ENCODE measurements at regions not wholly inside any gene's neighbourhood (a gene's known extent, or its start where the extent isn't known, plus 50 kb on each side); places are given as distances from the start of the nearest gene placed in this dataset.
"Not testable (repeated sequence)": the region's sequence is repeated elsewhere in the genome, so short reads cannot be mapped to it uniquely, and the experiment has no call there.

DNA sequence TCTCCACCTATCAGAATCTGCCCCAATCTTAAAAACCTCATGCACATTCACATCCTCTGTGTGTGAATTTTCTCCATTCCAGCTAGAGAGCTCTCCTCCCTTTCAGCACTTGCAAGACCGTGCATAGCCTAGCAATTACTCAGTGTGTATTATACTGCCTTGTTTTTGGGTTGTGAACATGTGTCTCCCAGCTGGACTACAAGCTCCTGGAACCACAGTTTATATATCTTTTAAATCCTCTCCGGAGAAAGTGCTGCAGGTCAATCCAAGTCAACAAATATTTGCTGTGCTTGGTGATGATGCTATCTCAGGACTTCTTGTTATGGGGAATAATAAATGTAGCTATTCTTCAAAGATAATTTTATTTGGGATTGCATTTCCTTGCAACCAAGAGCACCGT, 58.2 kb upstream of the MEX3C start:
- Histone ChIP-seq H3K27me3 (no peaks in the 10 kb centered on the region), H3K9me3 (no peaks in the 10 kb centered on the region), H3K4me1 (no peaks in the 10 kb centered on the region), H3K4me3 (no peak overlapping the region), H3K36me3 (no peaks in the 10 kb centered on the region), H3K27ac (no peak overlapping the region)
- intact Hi-C loops (cut with DNase I) = no loop called here
- TF ChIP-seq POLR2AphosphoS5 (IDR thresholded peaks at IDR 0.05; ENCODE audit: insufficient read depth in 1 of 2, low read depth in 1 of 2) (no peak), POLR2A (IDR thresholded peaks at IDR 0.05) (no peak)
- TF ChIP-seq, protein P1, sequence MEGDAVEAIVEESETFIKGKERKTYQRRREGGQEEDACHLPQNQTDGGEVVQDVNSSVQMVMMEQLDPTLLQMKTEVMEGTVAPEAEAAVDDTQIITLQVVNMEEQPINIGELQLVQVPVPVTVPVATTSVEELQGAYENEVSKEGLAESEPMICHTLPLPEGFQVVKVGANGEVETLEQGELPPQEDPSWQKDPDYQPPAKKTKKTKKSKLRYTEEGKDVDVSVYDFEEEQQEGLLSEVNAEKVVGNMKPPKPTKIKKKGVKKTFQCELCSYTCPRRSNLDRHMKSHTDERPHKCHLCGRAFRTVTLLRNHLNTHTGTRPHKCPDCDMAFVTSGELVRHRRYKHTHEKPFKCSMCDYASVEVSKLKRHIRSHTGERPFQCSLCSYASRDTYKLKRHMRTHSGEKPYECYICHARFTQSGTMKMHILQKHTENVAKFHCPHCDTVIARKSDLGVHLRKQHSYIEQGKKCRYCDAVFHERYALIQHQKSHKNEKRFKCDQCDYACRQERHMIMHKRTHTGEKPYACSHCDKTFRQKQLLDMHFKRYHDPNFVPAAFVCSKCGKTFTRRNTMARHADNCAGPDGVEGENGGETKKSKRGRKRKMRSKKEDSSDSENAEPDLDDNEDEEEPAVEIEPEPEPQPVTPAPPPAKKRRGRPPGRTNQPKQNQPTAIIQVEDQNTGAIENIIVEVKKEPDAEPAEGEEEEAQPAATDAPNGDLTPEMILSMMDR (IDR thresholded peaks at IDR 0.05) = no peak
- no peak for DNase-seq (ENCODE audit: extremely low spot score in 2 of 2)

GRCh38 chr18:51257150-51257549, 59.7 kb upstream of the MEX3C start:
- Histone ChIP-seq H3K27me3 (no peaks in the 10 kb centered on the region), H3K4me3 (no peak overlapping the region), H3K4me1 (no peaks in the 10 kb centered on the region), H3K27ac (no peak overlapping the region), H3K9me3 (no peaks in the 10 kb centered on the region), H3K36me3 (no peaks in the 10 kb centered on the region)
- intact Hi-C loops (cut with DNase I) = no loop called here
- no peak for TF ChIP-seq POLR2AphosphoS5 (IDR thresholded peaks at IDR 0.05; ENCODE audit: insufficient read depth in 1 of 2, low read depth in 1 of 2)
- no peak for DNase-seq (ENCODE audit: extremely low spot score in 2 of 2)

DNA sequence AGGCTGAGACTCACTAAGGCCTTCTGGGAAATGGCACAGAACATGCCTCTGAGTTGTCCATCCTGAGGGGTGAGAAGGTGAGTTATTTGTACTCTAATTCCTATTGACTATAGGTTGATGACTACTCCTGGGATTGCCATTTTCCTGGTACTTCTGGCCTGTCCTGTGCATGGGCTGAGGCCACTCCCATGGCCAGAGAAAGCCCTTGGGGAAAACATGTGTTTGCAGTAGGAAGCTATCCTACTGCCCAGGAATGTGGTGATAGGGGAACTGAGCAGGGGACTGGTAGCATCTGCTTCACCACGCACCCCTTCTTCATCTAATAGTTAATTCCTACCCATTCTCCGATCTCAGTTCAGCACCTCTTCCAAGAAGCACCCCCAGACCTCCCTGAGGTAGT, 62.6 kb upstream of the MEX3C start:
- Histone ChIP-seq H3K27me3 (no peaks in the 10 kb centered on the region), H3K36me3 (no peaks in the 10 kb centered on the region), H3K4me3 (no peak overlapping the region), H3K27ac (no peak overlapping the region), H3K9me3 (no peaks in the 10 kb centered on the region), H3K4me1 (no peaks in the 10 kb centered on the region)
- TF ChIP-seq POLR2AphosphoS5 (IDR thresholded peaks at IDR 0.05; ENCODE audit: insufficient read depth in 1 of 2, low read depth in 1 of 2) (no peak), POLR2A (IDR thresholded peaks at IDR 0.05) (no peak)
- TF ChIP-seq, protein P1 (IDR thresholded peaks at IDR 0.05) = no peak
- DNase-seq (ENCODE audit: extremely low spot score in 2 of 2) = no peak
- intact Hi-C loops (cut with DNase I) = no loop called here

GRCh38 chr18:51266077-51266476, 68.6 kb upstream of the MEX3C start:
- H3K27ac ChIP-seq; H3K27me3 ChIP-seq; H3K9me3 ChIP-seq; DNase-seq (ENCODE audit: extremely low spot score in 2 of 2); H3K4me3 ChIP-seq; H3K4me1 ChIP-seq; H3K36me3 ChIP-seq; intact Hi-C loops (cut with DNase I): not testable (repeated sequence)

DNA sequence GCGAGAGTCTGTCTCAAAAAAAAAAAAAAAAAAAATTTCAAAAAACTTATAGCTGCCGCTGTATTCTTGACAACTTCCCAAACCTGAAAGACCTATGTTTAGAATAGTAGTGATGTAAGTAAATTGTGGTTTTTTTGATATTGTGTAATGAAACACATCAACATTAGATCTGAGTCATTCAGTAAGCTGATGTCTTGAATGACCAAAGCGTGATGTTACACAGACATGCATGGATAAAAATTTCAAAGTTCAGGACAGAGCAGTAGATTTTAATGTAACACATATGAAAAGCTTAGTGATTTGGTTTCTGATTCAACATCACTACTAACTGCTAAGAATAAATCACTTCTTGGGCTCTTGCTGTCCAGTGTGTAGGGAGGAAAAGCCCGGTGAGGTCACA, 69.3 kb upstream of the MEX3C start:
- intact Hi-C loops (cut with DNase I) = no loop called here
- TF ChIP-seq, protein P1 (IDR thresholded peaks at IDR 0.05) = no peak
- TF ChIP-seq POLR2AphosphoS5 (IDR thresholded peaks at IDR 0.05; ENCODE audit: insufficient read depth in 1 of 2, low read depth in 1 of 2) (no peak), POLR2A (IDR thresholded peaks at IDR 0.05) (no peak)
- H3K4me3 ChIP-seq = no peak overlapping the region
- no peaks in the 10 kb centered on the region for H3K9me3 ChIP-seq
- DNase-seq (ENCODE audit: extremely low spot score in 2 of 2) = no peak
- no peaks in the 10 kb centered on the region for H3K4me1 ChIP-seq
- H3K36me3 ChIP-seq = no peaks in the 10 kb centered on the region
- no peak overlapping the region for H3K27ac ChIP-seq
- H3K27me3 ChIP-seq = no peaks in the 10 kb centered on the region

- Histone ChIP-seq H3K27me3 (no peaks in the 10 kb centered on the region), H3K4me3 (no peak overlapping the region), H3K27ac (no peak overlapping the region), H3K4me1 (no peaks in the 10 kb centered on the region), H3K36me3 (no peaks in the 10 kb centered on the region), H3K9me3 (no peaks in the 10 kb centered on the region)
- intact Hi-C loops (cut with DNase I) = no loop called here
- TF ChIP-seq POLR2AphosphoS5 (IDR thresholded peaks at IDR 0.05; ENCODE audit: insufficient read depth in 1 of 2, low read depth in 1 of 2) = no peak
- TF ChIP-seq, protein P1 (IDR thresholded peaks at IDR 0.05) = no peak
- TF ChIP-seq POLR2A (IDR thresholded peaks at IDR 0.05) = no peak
- no peak for DNase-seq (ENCODE audit: extremely low spot score in 2 of 2)
Observed at GRCh38 chr18:51273437-51273836, 76.0 kb upstream of the MEX3C start.

All from vagina (tissue), 2 donors.